GM13977 (cell line): ENCODE measurements at regions not wholly inside any gene's neighbourhood (a gene's known extent, or its start where the extent isn't known, plus 50 kb on each side); places are given as distances from the start of the nearest gene placed in this dataset.

Experiments
- DNase-seq: peaks from one replicate; pipeline ENCODE4 v3.0.0; 2012; ENCODE audit warnings: low spot score
- in situ Hi-C: fragments of 300-500 bp; cut with MboI; formaldehyde crosslinking; loops from one replicate; pipeline ENCODE4 v1.12.0; 2022; ENCODE audit warnings: low sequenced_read_pairs, low pct_unique_long_range_greater_than_20kb, mixed read lengths, inconsistent platforms; ENCODE audit not compliant: unreplicated experiment
- TF ChIP-seq, protein P1 (sequence below): IDR thresholded peaks from 2 replicates; pipeline ENCODE4 v1.5.1; 2012; ENCODE audit warnings: mild to moderate bottlenecking, control low read depth; ENCODE audit not compliant: insufficient read depth; ENCODE audit errors: extremely low read depth, missing control alignments

DNA sequence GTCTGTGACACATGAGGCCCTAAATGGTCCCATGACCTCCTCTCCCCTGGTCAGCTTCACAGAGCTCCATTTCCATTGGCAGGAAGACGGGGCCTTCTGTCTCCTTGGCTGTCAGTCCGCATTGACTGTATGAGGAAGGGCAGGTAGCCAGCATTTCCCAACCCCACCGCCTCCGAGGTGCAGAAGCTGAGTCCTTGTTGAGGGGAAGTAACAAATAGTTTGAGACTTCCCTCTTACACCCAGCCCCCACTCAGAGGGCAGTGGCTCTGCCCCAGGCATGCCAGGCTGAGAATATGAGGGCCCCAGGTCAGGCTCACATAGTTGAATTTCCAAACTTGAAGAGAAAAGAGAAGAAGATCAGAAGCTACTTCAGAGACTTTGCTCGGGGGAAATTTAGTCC lies 611.1 kb downstream of the BRD1 start:
- in situ Hi-C loops, result no loop called here
- DNase-seq, result no peak
- TF ChIP-seq, protein P1, sequence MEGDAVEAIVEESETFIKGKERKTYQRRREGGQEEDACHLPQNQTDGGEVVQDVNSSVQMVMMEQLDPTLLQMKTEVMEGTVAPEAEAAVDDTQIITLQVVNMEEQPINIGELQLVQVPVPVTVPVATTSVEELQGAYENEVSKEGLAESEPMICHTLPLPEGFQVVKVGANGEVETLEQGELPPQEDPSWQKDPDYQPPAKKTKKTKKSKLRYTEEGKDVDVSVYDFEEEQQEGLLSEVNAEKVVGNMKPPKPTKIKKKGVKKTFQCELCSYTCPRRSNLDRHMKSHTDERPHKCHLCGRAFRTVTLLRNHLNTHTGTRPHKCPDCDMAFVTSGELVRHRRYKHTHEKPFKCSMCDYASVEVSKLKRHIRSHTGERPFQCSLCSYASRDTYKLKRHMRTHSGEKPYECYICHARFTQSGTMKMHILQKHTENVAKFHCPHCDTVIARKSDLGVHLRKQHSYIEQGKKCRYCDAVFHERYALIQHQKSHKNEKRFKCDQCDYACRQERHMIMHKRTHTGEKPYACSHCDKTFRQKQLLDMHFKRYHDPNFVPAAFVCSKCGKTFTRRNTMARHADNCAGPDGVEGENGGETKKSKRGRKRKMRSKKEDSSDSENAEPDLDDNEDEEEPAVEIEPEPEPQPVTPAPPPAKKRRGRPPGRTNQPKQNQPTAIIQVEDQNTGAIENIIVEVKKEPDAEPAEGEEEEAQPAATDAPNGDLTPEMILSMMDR, result no peak

DNA sequence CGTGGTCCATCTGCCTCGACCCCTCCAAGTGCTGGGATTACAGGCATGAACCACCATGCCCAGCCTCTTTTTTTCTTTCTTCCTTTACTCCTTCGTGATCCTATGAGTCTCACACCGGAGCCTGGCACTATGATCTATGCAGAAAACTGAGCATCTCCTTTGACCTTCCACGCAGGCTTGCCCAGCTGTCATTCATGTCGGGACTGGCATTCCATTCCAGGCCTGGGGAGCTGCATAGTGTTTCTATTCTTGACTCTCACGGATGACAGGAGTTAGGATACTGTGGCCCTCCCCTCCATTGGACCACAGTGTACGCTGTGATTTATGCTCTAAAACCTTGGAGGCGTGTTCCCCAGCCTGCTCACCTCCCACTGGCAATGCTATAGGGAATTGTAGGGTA lies 611.8 kb downstream of the BRD1 start:
- TF ChIP-seq, protein P1, result no peak
- DNase-seq, result no peak
- in situ Hi-C loops, result no loop called here

DNA sequence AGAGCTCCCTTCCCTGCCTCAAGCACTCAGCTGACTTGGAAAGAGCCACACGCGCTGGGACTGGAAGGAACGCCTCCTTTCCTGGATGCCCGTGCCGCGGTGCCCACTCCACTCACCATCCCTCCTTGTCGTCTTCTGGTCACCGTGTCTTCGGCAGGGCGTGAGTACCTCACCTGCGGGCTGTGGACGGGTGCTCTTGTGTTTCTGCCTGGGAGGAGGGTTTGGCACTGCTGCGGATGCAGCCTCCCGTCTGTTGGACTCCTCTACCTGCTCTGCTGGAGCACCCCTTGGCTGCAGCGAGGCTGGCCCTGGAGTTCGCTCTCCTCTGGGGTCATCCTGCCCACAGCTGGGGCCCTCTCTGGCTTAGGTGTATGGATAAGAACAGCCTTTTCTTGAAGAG lies 612.7 kb downstream of the BRD1 start:
- TF ChIP-seq, protein P1, result no peak
- in situ Hi-C loops, result no loop called here
- DNase-seq, result no peak

DNA sequence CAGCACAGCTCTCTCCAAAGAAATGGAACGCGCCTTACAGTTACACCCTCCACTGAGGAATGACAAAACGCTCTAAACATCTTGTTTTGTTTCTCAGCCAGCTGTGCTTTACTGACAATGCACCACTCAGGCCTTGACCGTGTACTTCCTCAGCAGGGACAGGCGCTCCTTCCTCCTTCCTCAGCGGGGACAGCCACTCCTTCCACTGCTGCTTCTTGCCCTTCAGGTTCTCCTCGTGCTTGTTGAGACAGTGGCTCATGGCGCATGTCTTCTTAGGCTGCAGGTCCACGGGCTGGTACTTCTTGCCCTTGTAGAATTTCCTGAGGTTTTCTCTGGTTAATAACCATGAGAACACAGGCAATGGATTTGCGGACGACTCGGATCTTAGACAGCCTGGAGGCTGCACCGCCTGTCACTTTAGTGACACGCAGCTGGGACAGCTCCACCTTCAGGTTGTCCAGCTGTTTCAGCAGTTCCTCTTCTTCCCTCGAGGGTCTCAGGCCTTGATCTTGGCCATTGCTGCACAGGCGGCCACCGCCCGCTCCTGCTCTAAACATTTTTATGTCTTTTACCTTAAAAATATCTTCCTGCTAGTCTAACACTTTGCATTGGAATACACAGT lies 613.8 kb downstream of the BRD1 start:
- in situ Hi-C loops, result no loop called here
- TF ChIP-seq, protein P1, result no peak
- no peak for DNase-seq

DNA sequence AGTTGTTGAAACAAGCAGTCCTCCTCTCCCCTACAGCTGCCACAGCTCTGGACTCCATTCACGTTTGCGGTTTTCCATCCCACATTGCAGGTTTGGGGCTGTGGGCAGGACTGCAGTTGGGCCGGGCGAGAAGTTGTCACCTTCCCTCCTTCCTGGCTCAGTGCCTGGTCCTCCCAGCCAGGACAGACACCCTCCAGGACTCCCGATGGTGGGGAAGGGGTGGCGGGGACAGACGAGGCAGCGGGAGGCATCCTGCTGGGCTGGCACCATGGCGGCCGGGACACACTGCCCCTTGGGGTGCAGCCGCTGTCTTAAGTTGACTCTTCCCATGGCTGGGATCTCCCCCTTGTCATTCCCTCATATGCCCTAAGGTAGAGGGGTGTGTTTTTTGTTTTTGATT lies 615.2 kb downstream of the BRD1 start:
- TF ChIP-seq, protein P1, result no peak
- DNase-seq, result no peak
- in situ Hi-C loops, result no loop called here

DNA sequence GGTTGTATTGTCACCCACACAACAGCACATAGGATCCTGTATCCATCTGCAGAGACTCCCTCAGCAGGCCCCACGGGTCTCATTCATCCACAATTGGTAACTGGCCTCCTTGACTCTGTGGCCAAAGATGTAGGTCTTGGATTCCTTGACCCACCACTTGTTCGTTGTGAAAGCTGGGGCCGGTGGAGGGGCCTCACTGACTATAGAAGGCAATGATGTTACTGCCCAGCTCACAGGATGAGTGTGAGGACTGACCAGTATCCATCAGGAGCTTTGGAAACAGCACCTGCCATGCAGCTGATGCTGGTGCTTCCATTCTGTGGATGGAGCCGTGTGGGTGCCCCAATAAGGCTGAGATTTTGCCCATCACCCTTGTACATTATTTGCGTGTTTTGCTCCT lies 615.7 kb downstream of the BRD1 start:
- TF ChIP-seq, protein P1, result no peak
- DNase-seq, result no peak
- in situ Hi-C loops, result no loop called here

DNA sequence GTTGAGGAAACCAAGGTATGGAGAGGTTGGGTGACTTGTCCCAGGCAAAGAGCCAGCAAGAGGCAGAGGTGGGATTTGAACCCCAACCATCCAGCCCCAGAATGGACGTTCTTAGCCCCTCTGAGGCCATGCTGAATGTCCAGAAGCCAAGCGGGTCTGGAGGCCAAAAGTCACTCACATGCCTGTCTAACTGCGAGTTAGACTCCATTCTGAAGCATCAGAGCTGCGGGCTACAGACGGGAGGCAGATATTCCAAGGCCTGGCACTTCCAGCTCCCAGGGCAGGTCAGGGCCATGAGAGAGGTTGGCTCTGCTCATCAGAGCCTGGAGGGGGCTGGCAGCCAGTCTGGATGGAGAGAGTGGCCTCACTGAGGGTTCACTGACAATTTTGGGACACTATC lies 616.5 kb downstream of the BRD1 start:
- no peak for DNase-seq
- TF ChIP-seq, protein P1, result no peak
- in situ Hi-C loops, result no loop called here
